Chondrocyte (in vitro differentiated cells): ENCODE measurements at regions not wholly inside any gene's neighbourhood (a gene's known extent, or its start where the extent isn't known, plus 50 kb on each side); places are given as distances from the start of the nearest gene placed in this dataset.

Experiments
- DNase-seq: peaks from one replicate; pipeline ENCODE4 v3.0.0; 2021; ENCODE audit warnings: mixed read lengths, low spot score
- H3K27ac Mint-ChIP-seq: one replicate; pipeline ENCODE4 v1.8.0; 2021; ENCODE audit warnings: mild to moderate bottlenecking, moderate library complexity, mixed read lengths; ENCODE audit not compliant: unreplicated experiment
- H3K27me3 Mint-ChIP-seq: 2 replicates; pipeline ENCODE4 v1.8.0; 2021; ENCODE audit warnings: low read depth, mixed read lengths
- H3K36me3 Mint-ChIP-seq: 2 replicates; pipeline ENCODE4 v1.8.0; 2021; ENCODE audit warnings: low read depth, mixed read lengths
- H3K4me1 Mint-ChIP-seq: 2 replicates; pipeline ENCODE4 v1.8.0; 2021; ENCODE audit warnings: low read depth, mild to moderate bottlenecking, mixed read lengths
- H3K4me3 Mint-ChIP-seq: one replicate; pipeline ENCODE4 v1.8.0; 2021; ENCODE audit warnings: mild to moderate bottlenecking, moderate library complexity, mixed read lengths; ENCODE audit not compliant: unreplicated experiment
- H3K9me3 Mint-ChIP-seq: 2 replicates; pipeline ENCODE4 v1.8.0; 2021; ENCODE audit warnings: low read depth, mixed read lengths
- CTCF ChIP-seq: fragments of 200-600 bp; sonication (generic); IDR thresholded peaks from 2 replicates; pipeline ENCODE4 v1.5.0; 2021; ENCODE audit warnings: antibody characterized with exemption, mild to moderate bottlenecking, moderate library complexity

GRCh38 chr20:63129991-63130657 is 85.8 kb downstream of the YTHDF1 start:
- Mint-ChIP-seq H3K27me3 (peaks cover 10% of the 10 kb centered on the region), H3K9me3 (no peaks in the 10 kb centered on the region), H3K27ac (no peak overlapping the region), H3K4me3 (no peak overlapping the region), H3K4me1 (no peaks in the 10 kb centered on the region), H3K36me3 (no peaks in the 10 kb centered on the region)
- TF ChIP-seq CTCF: no peak
- DNase-seq: peak; percentile 63

- H3K27ac Mint-ChIP-seq: no peak overlapping the region
- no peaks in the 10 kb centered on the region for H3K4me1 Mint-ChIP-seq
- no peak overlapping the region for H3K4me3 Mint-ChIP-seq
- H3K27me3 Mint-ChIP-seq: peaks cover 15% of the 10 kb centered on the region
- H3K36me3 Mint-ChIP-seq: no peaks in the 10 kb centered on the region
- DNase-seq: no peak
- TF ChIP-seq CTCF: no peak
- no peaks in the 10 kb centered on the region for H3K9me3 Mint-ChIP-seq
Observed at GRCh38 chr20:63129376-63129965, 86.5 kb downstream of the YTHDF1 start.

- DNase-seq: peak; percentile 74
- Mint-ChIP-seq H3K27me3 (peaks cover 15% of the 10 kb centered on the region), H3K36me3 (no peaks in the 10 kb centered on the region), H3K9me3 (no peaks in the 10 kb centered on the region), H3K4me3 (no peak overlapping the region), H3K4me1 (no peaks in the 10 kb centered on the region), H3K27ac (no peak overlapping the region)
- TF ChIP-seq CTCF: no peak
Observed at GRCh38 chr20:63128956-63129355, 87.0 kb downstream of the YTHDF1 start.

- peaks cover 14% of the 10 kb centered on the region for H3K27me3 Mint-ChIP-seq
- no peaks in the 10 kb centered on the region for H3K36me3 Mint-ChIP-seq
- H3K4me1 Mint-ChIP-seq: no peaks in the 10 kb centered on the region
- H3K4me3 Mint-ChIP-seq: no peak overlapping the region
- no peaks in the 10 kb centered on the region for H3K9me3 Mint-ChIP-seq
- H3K27ac Mint-ChIP-seq: no peak overlapping the region
- no peak for TF ChIP-seq CTCF
- peak; percentile 92 for DNase-seq
Observed at GRCh38 chr20:63128367-63128766, 87.6 kb downstream of the YTHDF1 start.

GRCh38 chr20:63127700-63128364 is 88.1 kb downstream of the YTHDF1 start:
- Mint-ChIP-seq H3K36me3 (no peaks in the 10 kb centered on the region), H3K4me3 (no peak overlapping the region), H3K27ac (no peak overlapping the region), H3K9me3 (peaks cover under 1% of the 10 kb centered on the region), H3K27me3 (peaks cover 13% of the 10 kb centered on the region), H3K4me1 (no peaks in the 10 kb centered on the region)
- peak; percentile 33 for DNase-seq
- TF ChIP-seq CTCF: no peak
